ENCODE measurements at regions not wholly inside any gene's neighbourhood (a gene's known extent, or its start where the extent isn't known, plus 50 kb on each side); places are given as distances from the start of the nearest gene placed in this dataset.
"Not testable (repeated sequence)": the region's sequence is repeated elsewhere in the genome, so short reads cannot be mapped to it uniquely, and the experiment has no call there.

- H3K36me3 Mint-ChIP-seq (ENCODE audit: low read depth); POLR2A ChIA-PET; H3K4me1 Mint-ChIP-seq (ENCODE audit: low read depth); H3K9me3 ChIP-seq (ENCODE audit: control insufficient read depth in 1 of 2, insufficient read depth in 1 of 2, low read length in 2 of 2); H3K4me1 ChIP-seq (ENCODE audit: insufficient read depth, low read length); CTCF ChIA-PET; H3K36me3 ChIP-seq (ENCODE audit: insufficient read depth, low read length); H3K4me3 Mint-ChIP-seq; ATAC-seq (ENCODE audit: poor library complexity); H3K4me3 ChIP-seq (ENCODE audit: low read length); H3K27me3 ChIP-seq (ENCODE audit: control insufficient read depth in 1 of 2, insufficient read depth in 2 of 2, low read length in 2 of 2); H3K27me3 Mint-ChIP-seq; H3K27ac ChIP-seq (ENCODE audit: low read depth in 1 of 2, low read length in 2 of 2); DNase-seq; intact Hi-C loops (cut with DNase I, micrococcal nuclease); H3K9me3 Mint-ChIP-seq; H3K27ac Mint-ChIP-seq: not testable (repeated sequence)
Measured at GRCh38 chr7:76897007-76897406, 135.2 kb downstream of the SPDYE17 start.

GRCh38 chr7:76895696-76896095 lies 136.5 kb downstream of the SPDYE17 start:
- ATAC-seq (ENCODE audit: poor library complexity); CTCF ChIA-PET; H3K4me1 Mint-ChIP-seq (ENCODE audit: low read depth); H3K4me3 Mint-ChIP-seq; H3K27ac ChIP-seq (ENCODE audit: low read depth in 1 of 2, low read length in 2 of 2); H3K36me3 Mint-ChIP-seq (ENCODE audit: low read depth); H3K27me3 Mint-ChIP-seq; H3K27me3 ChIP-seq (ENCODE audit: control insufficient read depth in 1 of 2, insufficient read depth in 2 of 2, low read length in 2 of 2); H3K9me3 Mint-ChIP-seq; POLR2A ChIA-PET; H3K4me1 ChIP-seq (ENCODE audit: insufficient read depth, low read length); H3K4me3 ChIP-seq (ENCODE audit: low read length); intact Hi-C loops (cut with DNase I, micrococcal nuclease); H3K27ac Mint-ChIP-seq; H3K36me3 ChIP-seq (ENCODE audit: insufficient read depth, low read length); H3K9me3 ChIP-seq (ENCODE audit: control insufficient read depth in 1 of 2, insufficient read depth in 1 of 2, low read length in 2 of 2); DNase-seq: not testable (repeated sequence)

- H3K27me3 ChIP-seq (ENCODE audit: control insufficient read depth in 1 of 2, insufficient read depth in 2 of 2, low read length in 2 of 2); H3K36me3 ChIP-seq (ENCODE audit: insufficient read depth, low read length); H3K27me3 Mint-ChIP-seq; H3K4me1 ChIP-seq (ENCODE audit: insufficient read depth, low read length); intact Hi-C loops (cut with DNase I, micrococcal nuclease); POLR2A ChIA-PET; CTCF ChIA-PET; H3K4me3 Mint-ChIP-seq; H3K27ac ChIP-seq (ENCODE audit: low read depth in 1 of 2, low read length in 2 of 2); DNase-seq; H3K36me3 Mint-ChIP-seq (ENCODE audit: low read depth); H3K4me3 ChIP-seq (ENCODE audit: low read length); H3K4me1 Mint-ChIP-seq (ENCODE audit: low read depth); H3K9me3 Mint-ChIP-seq; ATAC-seq (ENCODE audit: poor library complexity); H3K27ac Mint-ChIP-seq; H3K9me3 ChIP-seq (ENCODE audit: control insufficient read depth in 1 of 2, insufficient read depth in 1 of 2, low read length in 2 of 2): not testable (repeated sequence)
Measured at GRCh38 chr7:76891771-76892170, 140.4 kb downstream of the SPDYE17 start.

- H3K27me3 Mint-ChIP-seq; H3K27ac ChIP-seq (ENCODE audit: low read depth in 1 of 2, low read length in 2 of 2); H3K4me3 Mint-ChIP-seq; H3K36me3 Mint-ChIP-seq (ENCODE audit: low read depth); ATAC-seq (ENCODE audit: poor library complexity); CTCF ChIA-PET; H3K4me1 Mint-ChIP-seq (ENCODE audit: low read depth); H3K27me3 ChIP-seq (ENCODE audit: control insufficient read depth in 1 of 2, insufficient read depth in 2 of 2, low read length in 2 of 2); H3K4me3 ChIP-seq (ENCODE audit: low read length); intact Hi-C loops (cut with DNase I, micrococcal nuclease); DNase-seq; H3K27ac Mint-ChIP-seq; H3K9me3 ChIP-seq (ENCODE audit: control insufficient read depth in 1 of 2, insufficient read depth in 1 of 2, low read length in 2 of 2); H3K4me1 ChIP-seq (ENCODE audit: insufficient read depth, low read length); POLR2A ChIA-PET; H3K9me3 Mint-ChIP-seq; H3K36me3 ChIP-seq (ENCODE audit: insufficient read depth, low read length): not testable (repeated sequence)
Measured at GRCh38 chr7:76879733-76880288, 152.3 kb downstream of the SPDYE17 start.

- H3K4me1 ChIP-seq (ENCODE audit: insufficient read depth, low read length); H3K27ac ChIP-seq (ENCODE audit: low read depth in 1 of 2, low read length in 2 of 2); DNase-seq; POLR2A ChIA-PET; H3K4me3 ChIP-seq (ENCODE audit: low read length); ATAC-seq (ENCODE audit: poor library complexity); H3K36me3 Mint-ChIP-seq (ENCODE audit: low read depth); H3K9me3 ChIP-seq (ENCODE audit: control insufficient read depth in 1 of 2, insufficient read depth in 1 of 2, low read length in 2 of 2); H3K27ac Mint-ChIP-seq; H3K27me3 ChIP-seq (ENCODE audit: control insufficient read depth in 1 of 2, insufficient read depth in 2 of 2, low read length in 2 of 2); H3K9me3 Mint-ChIP-seq; intact Hi-C loops (cut with DNase I, micrococcal nuclease); CTCF ChIA-PET; H3K36me3 ChIP-seq (ENCODE audit: insufficient read depth, low read length); H3K4me1 Mint-ChIP-seq (ENCODE audit: low read depth); H3K27me3 Mint-ChIP-seq; H3K4me3 Mint-ChIP-seq: not testable (repeated sequence)
Measured at GRCh38 chr7:76875760-76876159, 156.4 kb downstream of the SPDYE17 start.

- H3K4me3 ChIP-seq (ENCODE audit: low read length); H3K27ac ChIP-seq (ENCODE audit: low read depth in 1 of 2, low read length in 2 of 2); H3K4me1 Mint-ChIP-seq (ENCODE audit: low read depth); CTCF ChIA-PET; H3K36me3 Mint-ChIP-seq (ENCODE audit: low read depth); H3K4me3 Mint-ChIP-seq; H3K27me3 ChIP-seq (ENCODE audit: control insufficient read depth in 1 of 2, insufficient read depth in 2 of 2, low read length in 2 of 2); H3K4me1 ChIP-seq (ENCODE audit: insufficient read depth, low read length); POLR2A ChIA-PET; DNase-seq; H3K36me3 ChIP-seq (ENCODE audit: insufficient read depth, low read length); H3K9me3 ChIP-seq (ENCODE audit: control insufficient read depth in 1 of 2, insufficient read depth in 1 of 2, low read length in 2 of 2); intact Hi-C loops (cut with DNase I, micrococcal nuclease); H3K9me3 Mint-ChIP-seq; H3K27me3 Mint-ChIP-seq; ATAC-seq (ENCODE audit: poor library complexity); H3K27ac Mint-ChIP-seq: not testable (repeated sequence)
Measured at GRCh38 chr7:76870504-76870808, 161.7 kb downstream of the SPDYE17 start.

GRCh38 chr7:76867364-76867889 lies 164.7 kb downstream of the SPDYE17 start:
- ATAC-seq (ENCODE audit: poor library complexity); H3K4me1 ChIP-seq (ENCODE audit: insufficient read depth, low read length); DNase-seq; H3K36me3 Mint-ChIP-seq (ENCODE audit: low read depth); intact Hi-C loops (cut with DNase I, micrococcal nuclease); H3K4me3 ChIP-seq (ENCODE audit: low read length); H3K36me3 ChIP-seq (ENCODE audit: insufficient read depth, low read length); H3K9me3 Mint-ChIP-seq; POLR2A ChIA-PET; H3K4me1 Mint-ChIP-seq (ENCODE audit: low read depth); H3K4me3 Mint-ChIP-seq; H3K27ac ChIP-seq (ENCODE audit: low read depth in 1 of 2, low read length in 2 of 2); CTCF ChIA-PET; H3K27ac Mint-ChIP-seq; H3K9me3 ChIP-seq (ENCODE audit: control insufficient read depth in 1 of 2, insufficient read depth in 1 of 2, low read length in 2 of 2); H3K27me3 ChIP-seq (ENCODE audit: control insufficient read depth in 1 of 2, insufficient read depth in 2 of 2, low read length in 2 of 2); H3K27me3 Mint-ChIP-seq: not testable (repeated sequence)
